ENCODE measurements at regions not wholly inside any gene's neighbourhood (a gene's known extent, or its start where the extent isn't known, plus 50 kb on each side); places are given as distances from the start of the nearest gene placed in this dataset.

GRCh38 chr4:89357787-89358186, 50.2 kb upstream of the GPRIN3 start:
- DNase-seq (ENCODE audit: low read depth) = no peak
- H3K4me3 ChIP-seq (ENCODE audit: low read depth, low read length) = no peak overlapping the region
- no peak for TF ChIP-seq CTCF (conservative IDR thresholded peaks at IDR 0.05; ENCODE audit: low read depth, low read length)
